ENCODE measurements at regions not wholly inside any gene's neighbourhood (a gene's known extent, or its start where the extent isn't known, plus 50 kb on each side); places are given as distances from the start of the nearest gene placed in this dataset.

DNA sequence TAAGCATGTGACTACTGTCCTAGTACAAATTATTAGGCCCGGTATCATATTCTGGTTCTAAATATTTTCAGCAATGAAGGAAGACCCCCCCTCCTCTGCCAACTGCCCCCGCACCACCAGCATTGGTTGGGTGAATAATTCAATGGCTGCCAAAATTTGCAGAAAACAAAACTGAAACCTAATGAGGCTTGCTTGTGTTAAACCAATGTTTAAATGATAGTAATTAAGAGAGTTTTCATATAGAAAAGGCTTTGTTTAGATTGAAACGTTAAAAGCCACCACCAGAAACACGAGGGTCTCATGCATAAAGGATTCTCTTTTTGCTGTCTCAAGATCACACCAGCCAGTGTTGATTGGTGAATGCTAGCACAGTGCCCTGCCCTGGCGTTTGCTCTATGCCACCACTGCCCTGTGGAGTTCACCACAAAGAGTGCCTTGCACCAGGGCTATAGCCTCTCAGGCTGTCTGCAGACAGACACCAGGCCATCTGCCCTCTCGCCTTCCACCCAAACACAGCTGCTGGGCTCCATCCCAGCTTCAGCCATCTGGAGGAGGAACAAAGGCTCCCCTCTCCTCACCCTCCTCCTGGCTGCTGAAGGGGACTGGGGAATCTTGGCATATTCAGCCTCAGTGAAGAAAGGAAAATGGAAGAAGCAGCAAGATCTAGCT lies 200.3 kb upstream of the PFN2 start:
- TF ChIP-seq EZH2 (IDR thresholded peaks at IDR 0.05; ENCODE audit: borderline replicate concordance) (no peak), CTCF (IDR thresholded peaks at IDR 0.05; ENCODE audit: poor library complexity) (no peak)

Data from hepatocyte (in vitro differentiated cells).